Esophagus squamous epithelium (tissue), 5 donors: ENCODE measurements at regions not wholly inside any gene's neighbourhood (a gene's known extent, or its start where the extent isn't known, plus 50 kb on each side); places are given as distances from the start of the nearest gene placed in this dataset.

ENCODE experiments used
- DNase-seq: peaks from one replicate; lab custom pipeline; 2025; lab: John Stamatoyannopoulos, UW
- H3K27ac ChIP-seq, 4 donors: fragments of 200-600 bp; sonication (generic); one replicate each; pipeline ENCODE4 v1.5.1; 2016 to 2019; ENCODE audit warnings: mild to moderate bottlenecking in 1 of 4
- H3K27me3 ChIP-seq, 4 donors: fragments of 200-600 bp; sonication (generic); 1 replicate in 3 of 4; 2 replicates in 1 of 4; pipeline versions ENCODE4 v1.5.1 to v1.6.0; 2017 to 2021; ENCODE audit warnings: antibody characterized with exemption in 1 of 4
- H3K36me3 ChIP-seq, 3 donors: fragments of 200-600 bp; sonication (generic); one replicate each; pipeline ENCODE4 v1.5.1; 2016 to 2019
- H3K4me1 ChIP-seq, 3 donors: fragments of 200-600 bp; sonication (generic); one replicate each; pipeline ENCODE4 v1.5.1; 2017 to 2019
- H3K4me3 ChIP-seq, 4 donors: fragments of 200-600 bp; sonication (generic); 1 replicate in 3 of 4; 2 replicates in 1 of 4; pipeline ENCODE4 v1.5.1; 2016 to 2019; ENCODE audit warnings: mild to moderate bottlenecking in 2 of 4, moderate library complexity in 1 of 4
- H3K9me3 ChIP-seq, 3 donors: fragments of 200-600 bp; sonication (generic); one replicate each; pipeline ENCODE4 v1.5.1; 2016 to 2019
- CTCF ChIP-seq, 6 experiments: fragments of 450-650 bp in 4 of 6; fragments of 200-600 bp in 2 of 6; sonication (generic) in 2 of 6; IDR thresholded peaks; one replicate each; pipeline ENCODE4 v1.5.1; 2016 to 2019; ENCODE audit warnings: antibody characterized with exemption in 6 of 6, mild to moderate bottlenecking in 4 of 6, moderate library complexity in 4 of 6
- POLR2A ChIP-seq, 4 donors: fragments of 450-650 bp; IDR thresholded peaks; one replicate each; pipeline ENCODE4 v1.6.1; 2017; ENCODE audit warnings: antibody characterized with exemption in 4 of 4, mild to moderate bottlenecking in 4 of 4, moderate library complexity in 3 of 4
- WGBS, 2 donors: methylation state at CpG; one replicate each; pipeline ENCODE4 v1.1.5; 2018; 5-methylcytosine and 5-hydroxymethylcytosine counted together
- intact Hi-C: fragments of 100-400 bp; cut with DNase I; formaldehyde crosslinking; loops from one replicate; pipeline ENCODE4 v1.15.0; 2022
- donor health status: DM: yes; HTN: yes; CAD: no.

- Histone ChIP-seq H3K27ac (no peak overlapping the region), H3K4me3 (no peak overlapping the region), H3K27me3 (no peaks in the 10 kb centered on the region), H3K4me1 (no peaks in the 10 kb centered on the region), H3K9me3 (no peaks in the 10 kb centered on the region), H3K36me3 (no peaks in the 10 kb centered on the region)
- DNase-seq = no peak
- intact Hi-C loops = no loop called here
- WGBS, 2 donors = 94 to 100% methylated on average over 1 of the region's 1 CpG
- TF ChIP-seq POLR2A (IDR thresholded peaks at IDR 0.05) (no peak), CTCF (IDR thresholded peaks at IDR 0.05) (no peak)
Measured at GRCh38 chr3:106750092-106750491, 627.1 kb upstream of the CCDC54 start.

- H3K9me3 ChIP-seq = no peaks in the 10 kb centered on the region
- intact Hi-C loops = no loop called here
- no peak overlapping the region for H3K4me3 ChIP-seq
- H3K36me3 ChIP-seq = no peaks in the 10 kb centered on the region
- TF ChIP-seq POLR2A (IDR thresholded peaks at IDR 0.05) = no peak
- WGBS, 2 donors = 82 to 85% methylated on average over 2 of the region's 2 CpGs
- no peaks in the 10 kb centered on the region for H3K4me1 ChIP-seq
- no peak overlapping the region for H3K27ac ChIP-seq
- no peak for DNase-seq
- no peaks in the 10 kb centered on the region for H3K27me3 ChIP-seq
Measured at GRCh38 chr3:106755336-106755735, 621.9 kb upstream of the CCDC54 start.

- Histone ChIP-seq H3K27ac (no peak overlapping the region), H3K4me1 (no peaks in the 10 kb centered on the region), H3K9me3 (no peaks in the 10 kb centered on the region), H3K4me3 (no peak overlapping the region), H3K36me3 (no peaks in the 10 kb centered on the region), H3K27me3 (no peaks in the 10 kb centered on the region)
- WGBS, 2 donors = 81 to 93% methylated on average over 3 of the region's 3 CpGs
- no peak for DNase-seq
- no peak for TF ChIP-seq POLR2A (IDR thresholded peaks at IDR 0.05)
- TF ChIP-seq CTCF (IDR thresholded peaks at IDR 0.05) = no peak
- intact Hi-C loops = no loop called here
Measured at GRCh38 chr3:106756901-106757300, 620.3 kb upstream of the CCDC54 start.

- Histone ChIP-seq H3K36me3 (no peaks in the 10 kb centered on the region), H3K27ac (no peak overlapping the region), H3K27me3 (no peaks in the 10 kb centered on the region), H3K4me1 (no peaks in the 10 kb centered on the region), H3K4me3 (no peak overlapping the region), H3K9me3 (no peaks in the 10 kb centered on the region)
- TF ChIP-seq CTCF (IDR thresholded peaks at IDR 0.05) = no peak
- TF ChIP-seq POLR2A (IDR thresholded peaks at IDR 0.05) = no peak
- intact Hi-C loops = no loop called here
- WGBS, 2 donors = 86% methylated on average over 2 of the region's 2 CpGs
- DNase-seq = no peak
Measured at GRCh38 chr3:106758459-106758858, 618.8 kb upstream of the CCDC54 start.

GRCh38 chr3:106759731-106760130 is 617.5 kb upstream of the CCDC54 start:
- H3K27ac ChIP-seq = no peak overlapping the region
- intact Hi-C loops = no loop called here

More at GRCh38 chr3:106759731-106760130, 617.5 kb upstream of the CCDC54 start:
- TF ChIP-seq POLR2A (IDR thresholded peaks at IDR 0.05) = no peak
- TF ChIP-seq CTCF (IDR thresholded peaks at IDR 0.05) = no peak
- Histone ChIP-seq H3K27me3 (no peaks in the 10 kb centered on the region), H3K4me1 (no peaks in the 10 kb centered on the region), H3K36me3 (no peaks in the 10 kb centered on the region), H3K4me3 (no peak overlapping the region), H3K9me3 (no peaks in the 10 kb centered on the region)
- 54 to 61% methylated on average over 1 of the region's 1 CpG for WGBS, 2 donors
- no peak for DNase-seq
